HEK293 (cell line): ENCODE measurements at regions not wholly inside any gene's neighbourhood (a gene's known extent, or its start where the extent isn't known, plus 50 kb on each side); places are given as distances from the start of the nearest gene placed in this dataset.

Experiments used
- CTCF ChIA-PET: fragments of 350-600 bp; formaldehyde crosslinking; extraction: SDS; loops from one replicate; lab custom pipeline; 2021; ENCODE audit warnings: antibody characterized with exemption; lab: Yijun Ruan, JAX
- POLR2A ChIA-PET: fragments of 300-600 bp; formaldehyde crosslinking; extraction: SDS; loops from one replicate; lab custom pipeline; 2020; ENCODE audit warnings: antibody characterized with exemption, inconsistent platforms; lab: Yijun Ruan, JAX
- H3K27ac ChIP-seq: fragments of 200-500 bp; sonication (Bioruptor generic); 2 replicates; pipeline ENCODE4 v1.5.1; 2014; ENCODE audit warnings: low read depth, low read length, control low read depth, inconsistent platforms; ENCODE audit errors: extremely low read depth
- H3K36me3 ChIP-seq, 2 experiments: fragments of 200-500 bp in 1 of 2; sonication (Bioruptor generic) in 1 of 2; 1 replicate in 1 of 2; 2 replicates in 1 of 2; pipeline ENCODE4 v1.5.1; 2014 to 2017; ENCODE audit warnings: inconsistent platforms in 2 of 2, low read length in 2 of 2; ENCODE audit not compliant: control insufficient read depth in 2 of 2, insufficient read depth in 1 of 2
- H3K4me1 ChIP-seq: fragments of 200-500 bp; sonication (Bioruptor generic); 2 replicates; pipeline ENCODE4 v1.5.1; 2014; ENCODE audit warnings: mild to moderate bottlenecking, low read length, inconsistent platforms; ENCODE audit not compliant: control insufficient read depth, insufficient read depth
- H3K4me3 ChIP-seq: 2 replicates; pipeline ENCODE4 v1.5.1; 2011; ENCODE audit warnings: low read depth, mild to moderate bottlenecking, control low read depth, low read length, moderate library complexity
- H3K9me3 ChIP-seq: fragments of 200-500 bp; sonication (Bioruptor generic); 2 replicates; pipeline ENCODE4 v1.5.1; 2014; ENCODE audit warnings: low read depth, low read length, inconsistent platforms; ENCODE audit not compliant: control insufficient read depth, insufficient read depth
- EGR2 ChIP-seq: fragments of 450-650 bp; formaldehyde crosslinking; IDR thresholded peaks from 2 replicates; pipeline ENCODE4 v1.5.1; 2016; ENCODE audit warnings: low read depth, missing biosample characterization, missing genetic modification characterization
- ZFHX2 ChIP-seq: fragments of 450-650 bp; formaldehyde crosslinking; conservative IDR thresholded peaks from 2 replicates; pipeline ENCODE4 v1.5.1; 2016; ENCODE audit warnings: missing biosample characterization, missing genetic modification characterization
- ZNF114 ChIP-seq: fragments of 450-650 bp; formaldehyde crosslinking; IDR thresholded peaks from 2 replicates; pipeline ENCODE4 v1.5.0; 2017; ENCODE audit warnings: missing biosample characterization, missing genetic modification characterization
- ZNF132 ChIP-seq: fragments of 450-650 bp; formaldehyde crosslinking; IDR thresholded peaks from 2 replicates; pipeline ENCODE4 v1.5.1; 2017; ENCODE audit warnings: missing biosample characterization, missing genetic modification characterization, borderline replicate concordance
- ZNF302 ChIP-seq: fragments of 450-650 bp; formaldehyde crosslinking; IDR thresholded peaks from 2 replicates; pipeline ENCODE4 v1.5.1; 2016; ENCODE audit warnings: missing biosample characterization, missing genetic modification characterization, low read depth
- ZNF391 ChIP-seq: fragments of 450-650 bp; formaldehyde crosslinking; IDR thresholded peaks from 2 replicates; pipeline ENCODE4 v1.5.1; 2016; ENCODE audit warnings: low read depth, missing biosample characterization, missing genetic modification characterization, borderline replicate concordance
- ZNF404 ChIP-seq: fragments of 450-650 bp; formaldehyde crosslinking; IDR thresholded peaks from 2 replicates; pipeline ENCODE4 v1.5.1; 2017; ENCODE audit warnings: missing biosample characterization, missing genetic modification characterization
- ZNF585B ChIP-seq: fragments of 450-650 bp; formaldehyde crosslinking; IDR thresholded peaks from 2 replicates; pipeline ENCODE4 v1.5.1; 2016; ENCODE audit warnings: missing biosample characterization, missing genetic modification characterization
- ZNF701 ChIP-seq: fragments of 450-650 bp; formaldehyde crosslinking; IDR thresholded peaks from 2 replicates; pipeline ENCODE4 v1.5.1; 2016; ENCODE audit warnings: missing biosample characterization, missing genetic modification characterization
- ZNF792 ChIP-seq: fragments of 450-650 bp; formaldehyde crosslinking; IDR thresholded peaks from 2 replicates; pipeline ENCODE4 v1.5.1; 2016; ENCODE audit warnings: missing biosample characterization, missing genetic modification characterization
- TF ChIP-seq, protein P1 (sequence below): fragments of 450-650 bp; formaldehyde crosslinking; IDR thresholded peaks from 2 replicates; pipeline ENCODE4 v1.5.1; 2016; ENCODE audit warnings: missing biosample characterization, missing genetic modification characterization
- TF ChIP-seq, protein P2 (sequence below): fragments of 450-650 bp; formaldehyde crosslinking; IDR thresholded peaks from 2 replicates; pipeline ENCODE4 v1.5.1; 2016; ENCODE audit warnings: missing biosample characterization, missing genetic modification characterization
- TF ChIP-seq, protein P3 (sequence below): fragments of 450-650 bp; formaldehyde crosslinking; IDR thresholded peaks from 2 replicates; pipeline ENCODE4 v1.5.1; 2017; ENCODE audit warnings: missing biosample characterization, missing genetic modification characterization
- TF ChIP-seq, protein P4 (sequence below): fragments of 450-650 bp; formaldehyde crosslinking; IDR thresholded peaks from 2 replicates; pipeline ENCODE4 v1.5.1; 2017; ENCODE audit warnings: missing biosample characterization, mild to moderate bottlenecking, missing genetic modification characterization, moderate library complexity
- TF ChIP-seq, protein P5 (sequence below): fragments of 450-650 bp; formaldehyde crosslinking; IDR thresholded peaks from 2 replicates; pipeline ENCODE4 v1.5.1; 2016; ENCODE audit warnings: missing biosample characterization, missing genetic modification characterization
- TF ChIP-seq, protein P6 (sequence below): fragments of 450-650 bp; formaldehyde crosslinking; IDR thresholded peaks from 2 replicates; pipeline ENCODE4 v1.5.1; 2017; ENCODE audit warnings: missing biosample characterization, missing genetic modification characterization
- TF ChIP-seq, protein P7 (sequence below): fragments of 450-650 bp; formaldehyde crosslinking; IDR thresholded peaks from 2 replicates; pipeline ENCODE4 v1.5.1; 2016; ENCODE audit warnings: missing biosample characterization, missing genetic modification characterization, borderline replicate concordance
- TF ChIP-seq, protein P8 (sequence below): fragments of 450-650 bp; formaldehyde crosslinking; optimal IDR thresholded peaks from 2 replicates; pipeline ENCODE3; 2016; ENCODE audit warnings: missing biosample characterization, mild to moderate bottlenecking, missing genetic modification characterization

DNA sequence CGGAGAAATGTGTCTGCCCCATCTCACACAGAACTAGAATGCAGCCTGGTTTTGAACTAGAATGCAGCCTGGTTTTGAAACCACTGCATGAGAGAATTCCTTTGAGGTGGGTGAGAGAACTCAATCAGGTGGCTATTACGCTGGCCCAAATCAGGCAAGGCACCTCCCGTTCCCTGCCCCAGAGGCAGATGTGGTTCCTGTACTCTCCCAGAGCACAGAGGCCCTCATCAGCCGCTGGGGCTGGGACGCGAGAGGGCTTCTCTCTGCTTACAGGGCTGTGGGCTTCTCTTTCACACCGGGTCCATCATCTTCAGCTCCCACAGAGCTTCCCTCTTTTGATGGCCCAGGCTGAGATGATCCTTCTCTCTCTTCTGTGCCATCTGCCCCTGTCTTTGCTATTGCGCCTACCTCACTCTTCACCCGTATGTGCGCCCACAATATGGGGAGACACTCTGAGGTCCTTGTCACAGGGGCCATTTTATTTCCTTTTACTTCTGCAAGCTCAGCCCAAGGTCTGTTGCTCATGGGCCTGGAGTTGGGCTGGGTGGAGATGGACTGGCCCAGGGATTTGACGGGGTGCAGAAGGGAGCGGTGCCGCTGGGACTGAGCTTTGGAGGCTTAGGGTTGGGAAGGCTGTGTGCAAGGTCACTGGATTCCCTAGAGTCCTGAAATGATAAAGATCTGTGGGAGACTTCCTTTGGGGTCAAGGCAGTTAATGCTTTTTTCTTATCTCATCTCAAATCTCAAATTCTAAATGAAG, 84.4 kb upstream of the HS6ST1 start (continued):
- TF ChIP-seq ZNF701 (no peak), ZNF792 (tag by site-specific recombination) (no peak)
- TF ChIP-seq, protein P1, sequence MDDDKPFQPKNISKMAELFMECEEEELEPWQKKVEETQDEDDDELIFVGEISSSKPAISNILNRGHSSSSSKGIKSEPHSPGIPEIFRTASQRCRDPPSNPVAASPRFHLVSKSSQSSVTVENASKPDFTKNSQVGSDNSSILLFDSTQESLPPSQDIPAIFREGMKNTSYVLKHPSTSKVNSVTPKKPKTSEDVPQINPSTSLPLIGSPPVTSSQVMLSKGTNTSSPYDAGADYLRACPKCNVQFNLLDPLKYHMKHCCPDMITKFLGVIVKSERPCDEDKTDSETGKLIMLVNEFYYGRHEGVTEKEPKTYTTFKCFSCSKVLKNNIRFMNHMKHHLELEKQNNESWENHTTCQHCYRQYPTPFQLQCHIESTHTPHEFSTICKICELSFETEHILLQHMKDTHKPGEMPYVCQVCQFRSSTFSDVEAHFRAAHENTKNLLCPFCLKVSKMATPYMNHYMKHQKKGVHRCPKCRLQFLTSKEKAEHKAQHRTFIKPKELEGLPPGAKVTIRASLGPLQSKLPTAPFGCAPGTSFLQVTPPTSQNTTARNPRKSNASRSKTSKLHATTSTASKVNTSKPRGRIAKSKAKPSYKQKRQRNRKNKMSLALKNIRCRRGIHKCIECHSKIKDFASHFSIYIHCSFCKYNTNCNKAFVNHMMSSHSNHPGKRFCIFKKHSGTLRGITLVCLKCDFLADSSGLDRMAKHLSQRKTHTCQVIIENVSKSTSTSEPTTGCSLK, result no peak
- TF ChIP-seq, protein P2, sequence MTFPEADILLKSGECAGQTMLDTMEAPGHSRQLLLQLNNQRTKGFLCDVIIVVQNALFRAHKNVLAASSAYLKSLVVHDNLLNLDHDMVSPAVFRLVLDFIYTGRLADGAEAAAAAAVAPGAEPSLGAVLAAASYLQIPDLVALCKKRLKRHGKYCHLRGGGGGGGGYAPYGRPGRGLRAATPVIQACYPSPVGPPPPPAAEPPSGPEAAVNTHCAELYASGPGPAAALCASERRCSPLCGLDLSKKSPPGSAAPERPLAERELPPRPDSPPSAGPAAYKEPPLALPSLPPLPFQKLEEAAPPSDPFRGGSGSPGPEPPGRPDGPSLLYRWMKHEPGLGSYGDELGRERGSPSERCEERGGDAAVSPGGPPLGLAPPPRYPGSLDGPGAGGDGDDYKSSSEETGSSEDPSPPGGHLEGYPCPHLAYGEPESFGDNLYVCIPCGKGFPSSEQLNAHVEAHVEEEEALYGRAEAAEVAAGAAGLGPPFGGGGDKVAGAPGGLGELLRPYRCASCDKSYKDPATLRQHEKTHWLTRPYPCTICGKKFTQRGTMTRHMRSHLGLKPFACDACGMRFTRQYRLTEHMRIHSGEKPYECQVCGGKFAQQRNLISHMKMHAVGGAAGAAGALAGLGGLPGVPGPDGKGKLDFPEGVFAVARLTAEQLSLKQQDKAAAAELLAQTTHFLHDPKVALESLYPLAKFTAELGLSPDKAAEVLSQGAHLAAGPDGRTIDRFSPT (tag by site-specific recombination), result no peak

DNA sequence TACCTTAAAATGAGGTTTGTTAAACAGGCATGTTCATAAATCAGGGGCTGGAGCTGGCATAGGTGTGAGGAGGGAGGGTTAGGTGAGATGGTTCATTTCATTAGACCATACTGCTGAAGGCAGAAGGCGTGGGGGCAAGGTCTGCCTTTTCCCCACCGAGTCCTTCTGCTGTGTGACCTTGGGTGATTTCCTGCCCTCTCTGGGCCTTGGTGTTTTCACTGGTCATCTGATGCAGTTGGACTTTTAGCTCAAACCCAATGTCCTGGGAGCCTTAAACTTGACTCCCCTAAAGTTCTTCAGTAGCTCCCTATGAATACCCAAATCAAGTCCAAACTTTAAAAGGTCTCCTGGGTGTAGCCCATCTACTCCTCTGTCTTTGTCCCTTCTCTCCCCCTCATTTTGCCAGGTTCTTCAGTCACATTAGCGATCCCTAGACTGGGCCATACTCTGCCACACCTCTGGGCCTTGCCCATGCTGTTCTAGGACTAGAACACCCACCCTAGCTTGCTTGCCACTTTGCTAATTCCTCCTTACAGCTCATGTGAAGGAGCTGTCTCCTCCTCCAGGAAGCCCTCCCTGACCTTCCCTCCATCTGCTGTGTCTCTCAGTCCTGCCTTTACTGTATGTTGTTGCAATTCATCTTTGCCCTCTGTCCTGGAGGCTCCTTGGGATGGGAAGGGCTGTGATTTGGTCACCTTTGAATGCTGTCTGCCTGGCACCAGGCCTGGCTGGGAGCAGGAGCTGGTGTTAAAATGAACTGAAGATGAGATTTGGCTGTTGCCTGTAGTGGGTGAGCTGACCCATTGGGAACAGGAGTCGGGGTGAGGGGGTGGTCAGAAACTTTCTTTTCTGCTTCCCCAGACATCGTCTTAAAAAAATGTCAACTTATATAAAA, 85.4 kb upstream of the HS6ST1 start:
- POLR2A ChIA-PET, result no interaction called here
- Histone ChIP-seq H3K9me3 (no peaks in the 10 kb centered on the region), H3K36me3 (no peaks in the 10 kb centered on the region), H3K4me3 (no peak overlapping the region), H3K4me1 (no peaks in the 10 kb centered on the region), H3K27ac (no peak overlapping the region)
- CTCF ChIA-PET, result interaction anchor here (0.5 kb wide), 1 partner anchor 21 kb away, joined by 3 read pairs; no protein-coding TSS in a partner anchor
- TF ChIP-seq, protein P3, sequence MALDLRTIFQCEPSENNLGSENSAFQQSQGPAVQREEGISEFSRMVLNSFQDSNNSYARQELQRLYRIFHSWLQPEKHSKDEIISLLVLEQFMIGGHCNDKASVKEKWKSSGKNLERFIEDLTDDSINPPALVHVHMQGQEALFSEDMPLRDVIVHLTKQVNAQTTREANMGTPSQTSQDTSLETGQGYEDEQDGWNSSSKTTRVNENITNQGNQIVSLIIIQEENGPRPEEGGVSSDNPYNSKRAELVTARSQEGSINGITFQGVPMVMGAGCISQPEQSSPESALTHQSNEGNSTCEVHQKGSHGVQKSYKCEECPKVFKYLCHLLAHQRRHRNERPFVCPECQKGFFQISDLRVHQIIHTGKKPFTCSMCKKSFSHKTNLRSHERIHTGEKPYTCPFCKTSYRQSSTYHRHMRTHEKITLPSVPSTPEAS (tag by site-specific recombination), result no peak
- TF ChIP-seq EGR2 (tag by site-specific recombination) (no peak), ZNF114 (tag by site-specific recombination) (no peak), ZNF302 (no peak), ZNF701 (no peak), ZFHX2 (tag by site-specific recombination) (no peak), ZNF132 (no peak), ZNF404 (no peak), ZNF391 (tag by site-specific recombination) (no peak), ZNF585B (no peak)
- TF ChIP-seq, protein P4, sequence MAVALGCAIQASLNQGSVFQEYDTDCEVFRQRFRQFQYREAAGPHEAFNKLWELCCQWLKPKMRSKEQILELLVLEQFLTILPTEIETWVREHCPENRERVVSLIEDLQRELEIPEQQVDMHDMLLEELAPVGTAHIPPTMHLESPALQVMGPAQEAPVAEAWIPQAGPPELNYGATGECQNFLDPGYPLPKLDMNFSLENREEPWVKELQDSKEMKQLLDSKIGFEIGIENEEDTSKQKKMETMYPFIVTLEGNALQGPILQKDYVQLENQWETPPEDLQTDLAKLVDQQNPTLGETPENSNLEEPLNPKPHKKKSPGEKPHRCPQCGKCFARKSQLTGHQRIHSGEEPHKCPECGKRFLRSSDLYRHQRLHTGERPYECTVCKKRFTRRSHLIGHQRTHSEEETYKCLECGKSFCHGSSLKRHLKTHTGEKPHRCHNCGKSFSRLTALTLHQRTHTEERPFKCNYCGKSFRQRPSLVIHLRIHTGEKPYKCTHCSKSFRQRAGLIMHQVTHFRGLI (tag by site-specific recombination), result no peak
- TF ChIP-seq, protein P5, sequence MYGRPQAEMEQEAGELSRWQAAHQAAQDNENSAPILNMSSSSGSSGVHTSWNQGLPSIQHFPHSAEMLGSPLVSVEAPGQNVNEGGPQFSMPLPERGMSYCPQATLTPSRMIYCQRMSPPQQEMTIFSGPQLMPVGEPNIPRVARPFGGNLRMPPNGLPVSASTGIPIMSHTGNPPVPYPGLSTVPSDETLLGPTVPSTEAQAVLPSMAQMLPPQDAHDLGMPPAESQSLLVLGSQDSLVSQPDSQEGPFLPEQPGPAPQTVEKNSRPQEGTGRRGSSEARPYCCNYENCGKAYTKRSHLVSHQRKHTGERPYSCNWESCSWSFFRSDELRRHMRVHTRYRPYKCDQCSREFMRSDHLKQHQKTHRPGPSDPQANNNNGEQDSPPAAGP (tag by site-specific recombination), result no peak
- TF ChIP-seq, protein P6, sequence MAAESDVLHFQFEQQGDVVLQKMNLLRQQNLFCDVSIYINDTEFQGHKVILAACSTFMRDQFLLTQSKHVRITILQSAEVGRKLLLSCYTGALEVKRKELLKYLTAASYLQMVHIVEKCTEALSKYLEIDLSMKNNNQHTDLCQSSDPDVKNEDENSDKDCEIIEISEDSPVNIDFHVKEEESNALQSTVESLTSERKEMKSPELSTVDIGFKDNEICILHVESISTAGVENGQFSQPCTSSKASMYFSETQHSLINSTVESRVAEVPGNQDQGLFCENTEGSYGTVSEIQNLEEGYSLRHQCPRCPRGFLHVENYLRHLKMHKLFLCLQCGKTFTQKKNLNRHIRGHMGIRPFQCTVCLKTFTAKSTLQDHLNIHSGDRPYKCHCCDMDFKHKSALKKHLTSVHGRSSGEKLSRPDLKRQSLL, result no peak
- TF ChIP-seq, protein P7, sequence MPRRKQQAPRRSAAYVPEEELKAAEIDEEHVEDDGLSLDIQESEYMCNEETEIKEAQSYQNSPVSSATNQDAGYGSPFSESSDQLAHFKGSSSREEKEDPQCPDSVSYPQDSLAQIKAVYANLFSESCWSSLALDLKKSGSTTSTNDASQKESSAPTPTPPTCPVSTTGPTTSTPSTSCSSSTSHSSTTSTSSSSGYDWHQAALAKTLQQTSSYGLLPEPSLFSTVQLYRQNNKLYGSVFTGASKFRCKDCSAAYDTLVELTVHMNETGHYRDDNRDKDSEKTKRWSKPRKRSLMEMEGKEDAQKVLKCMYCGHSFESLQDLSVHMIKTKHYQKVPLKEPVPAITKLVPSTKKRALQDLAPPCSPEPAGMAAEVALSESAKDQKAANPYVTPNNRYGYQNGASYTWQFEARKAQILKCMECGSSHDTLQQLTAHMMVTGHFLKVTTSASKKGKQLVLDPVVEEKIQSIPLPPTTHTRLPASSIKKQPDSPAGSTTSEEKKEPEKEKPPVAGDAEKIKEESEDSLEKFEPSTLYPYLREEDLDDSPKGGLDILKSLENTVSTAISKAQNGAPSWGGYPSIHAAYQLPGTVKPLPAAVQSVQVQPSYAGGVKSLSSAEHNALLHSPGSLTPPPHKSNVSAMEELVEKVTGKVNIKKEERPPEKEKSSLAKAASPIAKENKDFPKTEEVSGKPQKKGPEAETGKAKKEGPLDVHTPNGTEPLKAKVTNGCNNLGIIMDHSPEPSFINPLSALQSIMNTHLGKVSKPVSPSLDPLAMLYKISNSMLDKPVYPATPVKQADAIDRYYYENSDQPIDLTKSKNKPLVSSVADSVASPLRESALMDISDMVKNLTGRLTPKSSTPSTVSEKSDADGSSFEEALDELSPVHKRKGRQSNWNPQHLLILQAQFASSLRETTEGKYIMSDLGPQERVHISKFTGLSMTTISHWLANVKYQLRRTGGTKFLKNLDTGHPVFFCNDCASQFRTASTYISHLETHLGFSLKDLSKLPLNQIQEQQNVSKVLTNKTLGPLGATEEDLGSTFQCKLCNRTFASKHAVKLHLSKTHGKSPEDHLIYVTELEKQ (tag by site-specific recombination), result no peak
- TF ChIP-seq, protein P8, sequence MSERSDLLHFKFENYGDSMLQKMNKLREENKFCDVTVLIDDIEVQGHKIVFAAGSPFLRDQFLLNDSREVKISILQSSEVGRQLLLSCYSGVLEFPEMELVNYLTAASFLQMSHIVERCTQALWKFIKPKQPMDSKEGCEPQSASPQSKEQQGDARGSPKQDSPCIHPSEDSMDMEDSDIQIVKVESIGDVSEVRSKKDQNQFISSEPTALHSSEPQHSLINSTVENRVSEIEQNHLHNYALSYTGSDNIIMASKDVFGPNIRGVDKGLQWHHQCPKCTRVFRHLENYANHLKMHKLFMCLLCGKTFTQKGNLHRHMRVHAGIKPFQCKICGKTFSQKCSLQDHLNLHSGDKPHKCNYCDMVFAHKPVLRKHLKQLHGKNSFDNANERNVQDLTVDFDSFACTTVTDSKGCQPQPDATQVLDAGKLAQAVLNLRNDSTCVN (tag by site-specific recombination), result no peak
